GM19467 (cell line): ENCODE measurements at regions not wholly inside any gene's neighbourhood (a gene's known extent, or its start where the extent isn't known, plus 50 kb on each side); places are given as distances from the start of the nearest gene placed in this dataset.

Experiments
- ATAC-seq: cut with Tn5 transposase; IDR thresholded peaks from one replicate; pipeline ENCODE4 v1.9.1; 2021; ENCODE audit warnings: mild to moderate bottlenecking, moderate library complexity; ENCODE audit not compliant: unreplicated experiment

- ATAC-seq: no peak
These were observed 386.9 kb downstream of the ETS1 start for GRCh38 chr11:128200467-128200866.

- ATAC-seq: no peak
These were observed 389.1 kb downstream of the ETS1 start for GRCh38 chr11:128198216-128198772.

- no peak for ATAC-seq
These were observed 391.1 kb downstream of the ETS1 start for GRCh38 chr11:128196235-128196634.

- no peak for ATAC-seq
These were observed 391.6 kb downstream of the ETS1 start for GRCh38 chr11:128195756-128196155.

- no peak for ATAC-seq
These were observed 392.2 kb downstream of the ETS1 start for GRCh38 chr11:128195057-128195751.

- no peak for ATAC-seq
These were observed 393.1 kb downstream of the ETS1 start for GRCh38 chr11:128194216-128194615.

GRCh38 chr11:128193615-128194014, 393.7 kb downstream of the ETS1 start:
- ATAC-seq: no peak

GRCh38 chr11:128190312-128190711, 397.0 kb downstream of the ETS1 start:
- ATAC-seq: no peak

GRCh38 chr11:128189823-128190222, 397.5 kb downstream of the ETS1 start:
- ATAC-seq: no peak

- ATAC-seq: no peak
These were observed 398.9 kb downstream of the ETS1 start for GRCh38 chr11:128188346-128189004.

- no peak for ATAC-seq
These were observed 399.5 kb downstream of the ETS1 start for GRCh38 chr11:128187835-128188234.

- ATAC-seq: no peak
These were observed 400.0 kb downstream of the ETS1 start for GRCh38 chr11:128187377-128187776.

GRCh38 chr11:128184981-128185380, 402.4 kb downstream of the ETS1 start:
- no peak for ATAC-seq

- no peak for ATAC-seq
These were observed 404.5 kb downstream of the ETS1 start for GRCh38 chr11:128182844-128183243.

GRCh38 chr11:128181984-128182383, 405.4 kb downstream of the ETS1 start:
- no peak for ATAC-seq

- no peak for ATAC-seq
These were observed 406.3 kb downstream of the ETS1 start for GRCh38 chr11:128181088-128181480.

GRCh38 chr11:128180441-128181087, 406.8 kb downstream of the ETS1 start:
- ATAC-seq: no peak

GRCh38 chr11:128179512-128179911, 407.8 kb downstream of the ETS1 start:
- ATAC-seq: no peak

GRCh38 chr11:128179039-128179438, 408.3 kb downstream of the ETS1 start:
- ATAC-seq: no peak

- ATAC-seq: no peak
These were observed 412.7 kb downstream of the ETS1 start for GRCh38 chr11:128174465-128175291.
